ENCODE measurements at regions not wholly inside any gene's neighbourhood (a gene's known extent, or its start where the extent isn't known, plus 50 kb on each side); places are given as distances from the start of the nearest gene placed in this dataset.

DNA sequence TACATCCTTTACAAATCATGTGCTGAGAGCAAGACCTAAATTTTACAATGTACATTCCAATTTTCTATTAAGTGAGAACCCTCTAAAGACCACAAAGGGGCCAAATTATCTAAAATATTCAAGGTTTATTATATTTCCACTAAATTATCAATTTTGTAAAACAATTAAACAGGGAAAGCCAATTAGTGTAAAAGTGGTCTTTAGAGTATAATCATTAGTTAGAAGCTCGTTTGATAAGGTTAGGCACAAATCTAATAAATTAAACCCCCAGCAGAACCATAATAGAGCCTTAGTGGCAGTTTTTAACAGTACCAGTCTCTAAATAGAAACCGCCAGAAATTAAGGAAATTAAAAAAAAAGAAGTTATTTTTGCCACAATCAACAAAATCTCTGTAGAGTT, 249.1 kb upstream of the MANEA start (continued):
- TF ChIP-seq, protein P1, sequence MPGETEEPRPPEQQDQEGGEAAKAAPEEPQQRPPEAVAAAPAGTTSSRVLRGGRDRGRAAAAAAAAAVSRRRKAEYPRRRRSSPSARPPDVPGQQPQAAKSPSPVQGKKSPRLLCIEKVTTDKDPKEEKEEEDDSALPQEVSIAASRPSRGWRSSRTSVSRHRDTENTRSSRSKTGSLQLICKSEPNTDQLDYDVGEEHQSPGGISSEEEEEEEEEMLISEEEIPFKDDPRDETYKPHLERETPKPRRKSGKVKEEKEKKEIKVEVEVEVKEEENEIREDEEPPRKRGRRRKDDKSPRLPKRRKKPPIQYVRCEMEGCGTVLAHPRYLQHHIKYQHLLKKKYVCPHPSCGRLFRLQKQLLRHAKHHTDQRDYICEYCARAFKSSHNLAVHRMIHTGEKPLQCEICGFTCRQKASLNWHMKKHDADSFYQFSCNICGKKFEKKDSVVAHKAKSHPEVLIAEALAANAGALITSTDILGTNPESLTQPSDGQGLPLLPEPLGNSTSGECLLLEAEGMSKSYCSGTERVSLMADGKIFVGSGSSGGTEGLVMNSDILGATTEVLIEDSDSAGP (CRISPR knock-in tag; IDR thresholded peaks at IDR 0.05), result no peak
- TF ChIP-seq, protein P2, sequence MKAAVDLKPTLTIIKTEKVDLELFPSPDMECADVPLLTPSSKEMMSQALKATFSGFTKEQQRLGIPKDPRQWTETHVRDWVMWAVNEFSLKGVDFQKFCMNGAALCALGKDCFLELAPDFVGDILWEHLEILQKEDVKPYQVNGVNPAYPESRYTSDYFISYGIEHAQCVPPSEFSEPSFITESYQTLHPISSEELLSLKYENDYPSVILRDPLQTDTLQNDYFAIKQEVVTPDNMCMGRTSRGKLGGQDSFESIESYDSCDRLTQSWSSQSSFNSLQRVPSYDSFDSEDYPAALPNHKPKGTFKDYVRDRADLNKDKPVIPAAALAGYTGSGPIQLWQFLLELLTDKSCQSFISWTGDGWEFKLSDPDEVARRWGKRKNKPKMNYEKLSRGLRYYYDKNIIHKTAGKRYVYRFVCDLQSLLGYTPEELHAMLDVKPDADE (conservative IDR thresholded peaks at IDR 0.05; ENCODE audit: control insufficient read depth, low read depth, low read length), result no peak
- no peak for TF ChIP-seq ZNF324 (CRISPR knock-in tag; IDR thresholded peaks at IDR 0.05)

DNA sequence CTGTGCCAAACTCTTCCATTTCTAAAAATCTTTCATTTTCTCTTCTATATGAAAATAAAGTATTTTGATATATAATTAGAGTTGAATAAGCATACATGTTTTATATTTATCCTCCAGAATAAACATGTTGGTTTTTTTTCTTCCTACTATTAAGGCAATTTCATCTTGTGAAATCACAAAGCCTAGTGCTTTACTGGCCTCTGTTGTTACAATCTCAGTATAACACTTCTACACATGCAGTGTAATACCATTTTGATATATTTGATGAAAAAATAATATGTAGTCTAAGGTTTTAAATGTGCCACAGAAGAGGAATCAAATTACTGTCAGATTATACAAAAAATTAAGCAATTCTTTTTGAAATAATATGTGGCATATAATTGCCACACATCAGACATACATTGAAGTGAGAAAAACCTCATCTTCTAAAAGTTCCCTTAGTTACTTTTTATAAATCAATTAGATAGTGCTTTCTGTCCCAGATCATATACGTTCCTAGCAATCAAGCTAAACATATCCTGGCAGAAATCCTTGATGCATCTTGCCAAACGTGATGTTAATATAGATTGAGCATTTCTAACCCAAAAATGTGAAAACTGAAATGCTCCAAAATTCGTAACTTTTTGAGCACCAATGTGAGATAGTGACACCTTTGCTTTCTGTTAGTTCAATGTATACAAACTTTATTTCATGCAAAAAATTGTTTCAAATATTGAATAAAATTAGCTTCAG, 225.1 kb upstream of the MANEA start:
- no peaks in the 10 kb centered on the region for H4K20me1 ChIP-seq (replicated peaks; ENCODE audit: control insufficient read depth, insufficient read depth, low read length)
- no peak overlapping the region for H3K4me2 ChIP-seq (ENCODE audit: insufficient read depth, low read length)
- no peak for DNase-seq (ENCODE audit: extremely low read depth in 1 of 4, low spot score in 3 of 4)
- POLR2A ChIA-PET, result no interaction called here
- no peak overlapping the region for H2AFZ ChIP-seq (ENCODE audit: low read depth, low read length)
- no peaks in the 10 kb centered on the region for H3K9me3 ChIP-seq (replicated peaks; ENCODE audit: control insufficient read depth, insufficient read depth, low read depth, low read length)
- no peaks in the 10 kb centered on the region for H3K4me1 ChIP-seq (replicated peaks in 1 of 2; ENCODE audit: control insufficient read depth in 2 of 2, insufficient read depth in 2 of 2, low read length in 2 of 2)
- in situ Hi-C loops (cut with MboI), result no loop called here
- BruUV-seq (replicated peaks), result no TSS peak
- no peak for ATAC-seq
- H3K9me1 ChIP-seq (ENCODE audit: control insufficient read depth, insufficient read depth, low read length), result no peaks in the 10 kb centered on the region
- CTCF ChIA-PET (ENCODE audit: low intra/inter-chr PET ratio), result no interaction called here
- 0% methylated on average over 3 of the region's 3 CpGs for WGBS (ENCODE audit: insufficient coverage, low coverage, missing lambda C conversion rate)
- H3K36me3 ChIP-seq (ENCODE audit: control insufficient read depth, insufficient read depth, low read length), result no peaks in the 10 kb centered on the region
- no peak overlapping the region for H3K9ac ChIP-seq (ENCODE audit: insufficient read depth in 1 of 2, low read depth in 2 of 2, low read length in 2 of 2)
- intact Hi-C loops (cut with micrococcal nuclease), result no loop called here
- FAIRE-seq, result no peak
- no peaks in the 10 kb centered on the region for H3K79me2 ChIP-seq (ENCODE audit: control insufficient read depth, insufficient read depth, low read length)
- no peak overlapping the region for H3K4me3 ChIP-seq
- no peaks in the 10 kb centered on the region for H3K27me3 ChIP-seq (ENCODE audit: control insufficient read depth in 2 of 2, insufficient read depth in 2 of 2, low read length in 2 of 2)
- no peak overlapping the region for H3K27ac ChIP-seq (ENCODE audit: extremely low read depth, low read depth, low read length)
- TF ChIP-seq ESRRA (IDR thresholded peaks at IDR 0.05; ENCODE audit: borderline replicate concordance, low read depth) (no peak), ELF2 (CRISPR knock-in tag; IDR thresholded peaks at IDR 0.05) (no peak), ZNF717 (CRISPR knock-in tag; IDR thresholded peaks at IDR 0.05) (no peak), LEF1 (IDR thresholded peaks at IDR 0.05) (no peak), SMAD4 (CRISPR knock-in tag; conservative IDR thresholded peaks at IDR 0.05) (no peak), MCM7 (IDR thresholded peaks at IDR 0.05) (no peak), ZNF445 (CRISPR knock-in tag; IDR thresholded peaks at IDR 0.05; ENCODE audit: low read depth) (no peak), ZEB2 (IDR thresholded peaks at IDR 0.05) (no peak), MYNN (IDR thresholded peaks at IDR 0.05) (no peak), MYNN (CRISPR knock-in tag; IDR thresholded peaks at IDR 0.05) (no peak), ZNF507 (tag; conservative IDR thresholded peaks at IDR 0.05) (no peak), EZH2 (IDR thresholded peaks at IDR 0.05; ENCODE audit: borderline replicate concordance, low read depth, low read length) (no peak), ZNF584 (CRISPR knock-in tag; IDR thresholded peaks at IDR 0.05; ENCODE audit: low read depth) (no peak), THRAP3 (IDR thresholded peaks at IDR 0.05; ENCODE audit: borderline replicate concordance) (no peak), ZNF561 (CRISPR knock-in tag; conservative IDR thresholded peaks at IDR 0.05) (no peak)
- TF ChIP-seq, protein P3, sequence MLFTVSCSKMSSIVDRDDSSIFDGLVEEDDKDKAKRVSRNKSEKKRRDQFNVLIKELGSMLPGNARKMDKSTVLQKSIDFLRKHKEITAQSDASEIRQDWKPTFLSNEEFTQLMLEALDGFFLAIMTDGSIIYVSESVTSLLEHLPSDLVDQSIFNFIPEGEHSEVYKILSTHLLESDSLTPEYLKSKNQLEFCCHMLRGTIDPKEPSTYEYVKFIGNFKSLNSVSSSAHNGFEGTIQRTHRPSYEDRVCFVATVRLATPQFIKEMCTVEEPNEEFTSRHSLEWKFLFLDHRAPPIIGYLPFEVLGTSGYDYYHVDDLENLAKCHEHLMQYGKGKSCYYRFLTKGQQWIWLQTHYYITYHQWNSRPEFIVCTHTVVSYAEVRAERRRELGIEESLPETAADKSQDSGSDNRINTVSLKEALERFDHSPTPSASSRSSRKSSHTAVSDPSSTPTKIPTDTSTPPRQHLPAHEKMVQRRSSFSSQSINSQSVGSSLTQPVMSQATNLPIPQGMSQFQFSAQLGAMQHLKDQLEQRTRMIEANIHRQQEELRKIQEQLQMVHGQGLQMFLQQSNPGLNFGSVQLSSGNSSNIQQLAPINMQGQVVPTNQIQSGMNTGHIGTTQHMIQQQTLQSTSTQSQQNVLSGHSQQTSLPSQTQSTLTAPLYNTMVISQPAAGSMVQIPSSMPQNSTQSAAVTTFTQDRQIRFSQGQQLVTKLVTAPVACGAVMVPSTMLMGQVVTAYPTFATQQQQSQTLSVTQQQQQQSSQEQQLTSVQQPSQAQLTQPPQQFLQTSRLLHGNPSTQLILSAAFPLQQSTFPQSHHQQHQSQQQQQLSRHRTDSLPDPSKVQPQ (CRISPR knock-in tag; IDR thresholded peaks at IDR 0.05; ENCODE audit: borderline replicate concordance), result no peak
